Natural killer cell (primary cell): ENCODE measurements at regions not wholly inside any gene's neighbourhood (a gene's known extent, or its start where the extent isn't known, plus 50 kb on each side); places are given as distances from the start of the nearest gene placed in this dataset.

Experiments used
- ATAC-seq, 3 donors: fragments of 150-1000 bp in 2 of 3; fragments of 200-7000 bp in 1 of 3; cut with Tn5 transposase; 1 replicate in 1 of 3; 2 replicates in 2 of 3; pipeline ENCODE4 v1.10.0; 2021; ENCODE audit warnings: mild to moderate bottlenecking in 2 of 3, moderate library complexity in 2 of 3
- DNase-seq, 2 donors: peaks; one replicate each; pipeline versions ENCODE4 v3.0.0 to v3.0.0-alpha.2; 2013 to 2021; ENCODE audit warnings: mixed read lengths in 1 of 2
- H3K27ac ChIP-seq: one replicate; pipeline ENCODE4 v1.5.1; 2013; ENCODE audit warnings: mild to moderate bottlenecking, low read length
- H3K27me3 ChIP-seq: one replicate; pipeline ENCODE4 v1.6.1; 2013; ENCODE audit warnings: low read length; ENCODE audit not compliant: control insufficient read depth, insufficient read depth
- H3K36me3 ChIP-seq: one replicate; pipeline ENCODE4 v1.6.1; 2013; ENCODE audit warnings: low read length; ENCODE audit not compliant: control insufficient read depth, insufficient read depth
- H3K4me1 ChIP-seq: one replicate; pipeline ENCODE4 v1.6.1; 2013; ENCODE audit warnings: low read length; ENCODE audit not compliant: control insufficient read depth, insufficient read depth
- H3K4me3 ChIP-seq: one replicate; pipeline ENCODE4 v1.5.1; 2013; ENCODE audit warnings: low read length
- H3K9me3 ChIP-seq: one replicate; pipeline ENCODE4 v1.6.1; 2013; ENCODE audit warnings: low read length; ENCODE audit not compliant: control insufficient read depth, insufficient read depth
- H3K27ac Mint-ChIP-seq, 2 donors: one replicate each; pipeline ENCODE4 v1.8.0; 2022; ENCODE audit warnings: mild to moderate bottlenecking in 2 of 2, mixed read lengths in 2 of 2, moderate library complexity in 1 of 2
- H3K27me3 Mint-ChIP-seq, 2 donors: one replicate each; pipeline ENCODE4 v1.8.0; 2022; ENCODE audit warnings: low read depth in 2 of 2, mixed read lengths in 2 of 2
- H3K36me3 Mint-ChIP-seq: one replicate; pipeline ENCODE4 v1.8.0; 2022; ENCODE audit warnings: mixed read lengths
- H3K4me1 Mint-ChIP-seq, 2 donors: one replicate each; pipeline ENCODE4 v1.8.0; 2022; ENCODE audit warnings: mixed read lengths in 2 of 2
- H3K4me3 Mint-ChIP-seq: one replicate; pipeline ENCODE4 v1.8.0; 2022; ENCODE audit warnings: mild to moderate bottlenecking, moderate library complexity, mixed read lengths
- H3K9me3 Mint-ChIP-seq, 2 donors: one replicate each; pipeline ENCODE4 v1.8.0; 2022; ENCODE audit warnings: mixed read lengths in 2 of 2
- CTCF ChIP-seq: fragments of 200-600 bp; IDR thresholded peaks from one replicate; pipeline ENCODE4 v1.8.0; 2022; ENCODE audit warnings: antibody characterized with exemption
- WGBS: methylation state at CpG from one replicate; pipeline ENCODE4 v1.1.7; 2013; ENCODE audit warnings: missing lambda C conversion rate; ENCODE audit not compliant: insufficient coverage; 5-methylcytosine and 5-hydroxymethylcytosine counted together
- intact Hi-C: fragments of 100-400 bp; cut with micrococcal nuclease; formaldehyde crosslinking; loops from one replicate; pipeline ENCODE4 v1.14.2; 2022

GRCh38 chr5:9691261-9691660 lies 61.1 kb upstream of the TAS2R1 start:
- no peak overlapping the region for H3K4me3 Mint-ChIP-seq
- Histone ChIP-seq H3K27me3 (no peaks in the 10 kb centered on the region), H3K27ac (no peak overlapping the region), H3K36me3 (no peaks in the 10 kb centered on the region), H3K4me3 (no peak overlapping the region), H3K4me1 (no peaks in the 10 kb centered on the region), H3K9me3 (peaks cover 6% of the 10 kb centered on the region)
- TF ChIP-seq CTCF: no peak
- intact Hi-C loops: no loop called here
- no peak for DNase-seq
- no peaks in the 10 kb centered on the region for H3K36me3 Mint-ChIP-seq
- no peak overlapping the region for H3K27ac Mint-ChIP-seq
- H3K9me3 Mint-ChIP-seq: peaks cover 5% of the 10 kb centered on the region in 2 donors
- no peaks in the 10 kb centered on the region for H3K4me1 Mint-ChIP-seq
- no peaks in the 10 kb centered on the region for H3K27me3 Mint-ChIP-seq
- 86% methylated on average over 5 of the region's 5 CpGs for WGBS
- ATAC-seq: no peak

- intact Hi-C loops: no loop called here
Observed at GRCh38 chr5:9690751-9691150, 60.6 kb upstream of the TAS2R1 start.

GRCh38 chr5:9686216-9686615 lies 56.1 kb upstream of the TAS2R1 start:
- H3K36me3 Mint-ChIP-seq: no peaks in the 10 kb centered on the region
- ATAC-seq: no peak
- intact Hi-C loops: no loop called here
- no peak overlapping the region for H3K4me3 ChIP-seq
- no peak for TF ChIP-seq CTCF
- H3K27me3 ChIP-seq: no peaks in the 10 kb centered on the region
- 78% methylated on average over 2 of the region's 2 CpGs for WGBS
- no peaks in the 10 kb centered on the region for H3K27me3 Mint-ChIP-seq
- DNase-seq: no peak
- no peak overlapping the region for H3K27ac Mint-ChIP-seq
- peaks cover 7 to 8% of the 10 kb centered on the region in 2 donors for H3K9me3 Mint-ChIP-seq
- H3K9me3 ChIP-seq: peaks cover 5% of the 10 kb centered on the region
- no peaks in the 10 kb centered on the region for H3K36me3 ChIP-seq
- H3K4me1 Mint-ChIP-seq: no peaks in the 10 kb centered on the region
- H3K4me1 ChIP-seq: no peaks in the 10 kb centered on the region
- no peak overlapping the region for H3K27ac ChIP-seq
- H3K4me3 Mint-ChIP-seq: no peak overlapping the region

More at GRCh38 chr5:9690751-9691150, 60.6 kb upstream of the TAS2R1 start:
- Mint-ChIP-seq H3K27ac (no peak overlapping the region), H3K4me3 (no peak overlapping the region), H3K36me3 (no peaks in the 10 kb centered on the region), H3K9me3 (peaks cover 5% of the 10 kb centered on the region in 2 donors), H3K4me1 (no peaks in the 10 kb centered on the region), H3K27me3 (no peaks in the 10 kb centered on the region)
- Histone ChIP-seq H3K27ac (no peak overlapping the region), H3K27me3 (no peaks in the 10 kb centered on the region), H3K9me3 (peaks cover 6% of the 10 kb centered on the region), H3K36me3 (no peaks in the 10 kb centered on the region), H3K4me3 (no peak overlapping the region), H3K4me1 (no peaks in the 10 kb centered on the region)
- no peak for ATAC-seq
- DNase-seq: no peak
- TF ChIP-seq CTCF: no peak
- WGBS: 74% methylated on average over 8 of the region's 8 CpGs

- Mint-ChIP-seq H3K27me3 (no peaks in the 10 kb centered on the region), H3K36me3 (peaks cover 8% of the 10 kb centered on the region), H3K4me1 (no peaks in the 10 kb centered on the region), H3K27ac (no peak overlapping the region), H3K9me3 (peaks cover 8 to 13% of the 10 kb centered on the region in 2 donors), H3K4me3 (no peak overlapping the region)
- no peaks in the 10 kb centered on the region for H3K36me3 ChIP-seq
- no peak for ATAC-seq
- no peaks in the 10 kb centered on the region for H3K4me1 ChIP-seq
- TF ChIP-seq CTCF: no peak
- no peaks in the 10 kb centered on the region for H3K27me3 ChIP-seq
- H3K27ac ChIP-seq: no peak overlapping the region
- WGBS: 88% methylated on average over 1 of the region's 1 CpG
- no peaks in the 10 kb centered on the region for H3K9me3 ChIP-seq
- no peak for DNase-seq
- no peak overlapping the region for H3K4me3 ChIP-seq
- intact Hi-C loops: no loop called here
Observed at GRCh38 chr5:9681706-9682105, 51.6 kb upstream of the TAS2R1 start.
